ENCODE measurements at regions not wholly inside any gene's neighbourhood (a gene's known extent, or its start where the extent isn't known, plus 50 kb on each side); places are given as distances from the start of the nearest gene placed in this dataset.

DNA sequence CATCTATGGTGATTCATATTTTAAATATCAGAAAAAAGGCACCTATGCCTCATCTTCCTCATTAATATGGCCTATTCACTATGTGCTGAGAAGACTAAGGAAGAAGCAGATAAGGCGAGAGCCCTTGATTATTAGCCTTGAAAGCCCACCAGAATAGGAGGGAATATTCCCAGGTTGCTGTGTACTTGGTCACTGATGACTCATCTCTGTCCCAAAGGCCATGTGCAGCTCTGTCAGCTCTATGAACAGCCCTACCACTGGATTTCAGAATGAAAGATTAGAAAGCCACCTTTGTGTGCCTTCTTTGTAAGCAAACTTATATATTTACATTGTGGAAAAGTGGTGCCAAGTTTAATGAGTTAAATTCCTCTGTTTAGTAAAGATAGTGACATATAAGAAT lies 211.5 kb downstream of the NFKBIZ start:
- H3K4me3 ChIP-seq (replicated peaks; ENCODE audit: low read depth, low read length): no peak overlapping the region
- DNase-seq (ENCODE audit: extremely low read depth, low read depth): no peak
- TF ChIP-seq, protein P1, sequence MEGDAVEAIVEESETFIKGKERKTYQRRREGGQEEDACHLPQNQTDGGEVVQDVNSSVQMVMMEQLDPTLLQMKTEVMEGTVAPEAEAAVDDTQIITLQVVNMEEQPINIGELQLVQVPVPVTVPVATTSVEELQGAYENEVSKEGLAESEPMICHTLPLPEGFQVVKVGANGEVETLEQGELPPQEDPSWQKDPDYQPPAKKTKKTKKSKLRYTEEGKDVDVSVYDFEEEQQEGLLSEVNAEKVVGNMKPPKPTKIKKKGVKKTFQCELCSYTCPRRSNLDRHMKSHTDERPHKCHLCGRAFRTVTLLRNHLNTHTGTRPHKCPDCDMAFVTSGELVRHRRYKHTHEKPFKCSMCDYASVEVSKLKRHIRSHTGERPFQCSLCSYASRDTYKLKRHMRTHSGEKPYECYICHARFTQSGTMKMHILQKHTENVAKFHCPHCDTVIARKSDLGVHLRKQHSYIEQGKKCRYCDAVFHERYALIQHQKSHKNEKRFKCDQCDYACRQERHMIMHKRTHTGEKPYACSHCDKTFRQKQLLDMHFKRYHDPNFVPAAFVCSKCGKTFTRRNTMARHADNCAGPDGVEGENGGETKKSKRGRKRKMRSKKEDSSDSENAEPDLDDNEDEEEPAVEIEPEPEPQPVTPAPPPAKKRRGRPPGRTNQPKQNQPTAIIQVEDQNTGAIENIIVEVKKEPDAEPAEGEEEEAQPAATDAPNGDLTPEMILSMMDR (IDR thresholded peaks at IDR 0.05; ENCODE audit: low read depth, low read length, missing control alignments): no peak

DNA sequence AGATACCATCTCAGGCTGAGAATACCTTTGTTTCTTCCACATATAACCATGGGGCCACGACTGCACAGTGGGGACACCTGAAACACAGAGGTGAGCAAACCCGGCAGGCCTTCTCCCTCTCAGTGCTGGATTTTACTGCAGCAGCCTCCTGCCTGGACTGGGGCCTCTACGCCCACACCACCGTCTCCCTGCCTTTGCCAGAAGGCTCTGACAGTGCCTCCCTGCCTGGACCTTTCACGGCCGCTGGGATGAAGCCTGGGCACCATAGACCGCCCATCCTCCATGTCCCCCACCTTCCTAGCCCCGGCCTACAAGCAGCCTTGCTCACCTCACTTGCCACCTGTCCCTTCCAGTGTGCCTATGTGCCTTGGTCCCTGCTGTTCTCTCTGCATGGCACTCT lies 214.3 kb downstream of the NFKBIZ start:
- no peak overlapping the region for H3K4me3 ChIP-seq (replicated peaks; ENCODE audit: low read depth, low read length)
- TF ChIP-seq, protein P1 (IDR thresholded peaks at IDR 0.05; ENCODE audit: low read depth, low read length, missing control alignments): no peak
- DNase-seq (ENCODE audit: extremely low read depth, low read depth): no peak

DNA sequence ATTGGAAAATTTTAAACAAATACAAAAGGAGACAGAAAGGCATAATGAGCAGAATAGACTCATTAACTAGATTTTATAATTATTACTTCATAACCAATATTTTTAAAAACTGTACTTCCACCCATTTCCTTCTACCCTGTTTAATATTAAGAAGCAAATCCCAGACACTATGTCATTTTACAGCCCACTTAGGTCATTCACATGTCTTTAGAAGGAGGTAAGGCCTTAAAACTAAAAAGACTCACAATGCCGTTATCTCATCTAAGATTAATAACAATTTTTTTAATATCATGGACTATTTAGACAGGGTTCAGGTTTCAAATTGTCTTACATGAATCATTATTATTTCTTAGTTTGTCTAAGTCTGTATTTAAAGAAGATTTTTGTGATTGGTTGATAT lies 217.2 kb downstream of the NFKBIZ start:
- no peak overlapping the region for H3K4me3 ChIP-seq (replicated peaks; ENCODE audit: low read depth, low read length)
- DNase-seq (ENCODE audit: extremely low read depth, low read depth): no peak
- TF ChIP-seq, protein P1 (IDR thresholded peaks at IDR 0.05; ENCODE audit: low read depth, low read length, missing control alignments): no peak

DNA sequence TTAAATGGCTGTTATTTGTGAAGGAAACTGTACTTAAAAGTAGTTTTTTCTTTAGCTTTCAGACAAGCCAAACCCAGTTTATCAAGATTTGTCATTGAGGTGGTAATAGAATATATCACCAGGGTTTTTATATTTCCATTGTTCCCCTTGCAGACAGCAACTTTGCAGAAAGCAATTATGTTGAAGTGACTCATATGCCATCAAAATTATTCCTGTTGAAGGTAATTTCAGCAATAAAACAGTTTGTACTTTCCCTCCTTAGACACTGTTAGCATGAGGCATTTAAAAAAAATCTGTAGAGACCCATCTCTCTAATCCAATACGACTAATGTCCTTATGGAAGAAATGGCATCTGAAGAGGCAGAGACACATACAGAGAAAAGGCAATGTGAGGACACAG lies 219.0 kb downstream of the NFKBIZ start:
- TF ChIP-seq, protein P1 (IDR thresholded peaks at IDR 0.05; ENCODE audit: low read depth, low read length, missing control alignments): no peak

DNA sequence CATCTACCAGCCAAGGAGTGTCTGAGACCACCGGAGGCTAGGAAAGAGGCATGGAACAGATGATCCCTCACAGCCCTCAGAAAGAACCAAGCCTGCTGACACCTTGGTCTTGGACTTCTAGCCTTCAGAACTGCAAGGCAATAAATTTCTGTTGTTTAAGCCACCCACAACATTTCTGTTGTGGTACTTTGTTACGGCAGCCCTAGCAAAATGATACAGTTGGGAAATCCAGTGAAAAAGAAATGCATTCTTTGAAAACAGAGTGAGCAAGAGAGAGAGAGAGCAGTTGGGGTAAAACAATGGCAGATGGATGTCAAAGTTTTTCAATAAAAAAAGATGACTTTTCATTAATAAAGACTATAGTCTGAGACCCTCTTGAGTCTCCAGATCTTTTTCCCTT lies 219.4 kb downstream of the NFKBIZ start:
- H3K4me3 ChIP-seq (replicated peaks; ENCODE audit: low read depth, low read length): no peak overlapping the region
- TF ChIP-seq, protein P1 (IDR thresholded peaks at IDR 0.05; ENCODE audit: low read depth, low read length, missing control alignments): no peak
- no peak for DNase-seq (ENCODE audit: extremely low read depth, low read depth)

More for the DNA sequence above, 219.0 kb downstream of the NFKBIZ start:
- no peak for DNase-seq (ENCODE audit: extremely low read depth, low read depth)
- no peak overlapping the region for H3K4me3 ChIP-seq (replicated peaks; ENCODE audit: low read depth, low read length)

DNA sequence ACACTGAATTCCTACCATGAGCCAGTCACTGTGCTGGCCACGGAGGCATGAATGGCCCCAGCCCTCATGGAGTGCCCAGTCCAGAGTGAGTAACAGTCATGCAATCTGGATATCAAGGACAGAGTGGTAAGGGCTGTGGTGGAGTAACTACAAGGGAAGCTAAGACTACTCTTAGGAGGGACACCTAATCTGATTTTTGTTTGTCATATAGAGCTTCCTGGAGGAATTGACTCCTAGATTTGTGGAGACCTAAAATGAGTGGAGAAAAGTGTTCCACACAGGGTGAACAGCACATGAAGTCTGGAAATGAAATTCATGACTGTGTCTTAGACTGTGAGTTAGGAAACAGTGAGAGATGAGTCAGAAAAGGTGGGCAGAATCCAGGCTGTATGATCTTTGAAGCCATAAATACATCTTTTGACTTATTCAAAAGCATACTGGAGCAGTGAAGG lies 219.9 kb downstream of the NFKBIZ start:
- TF ChIP-seq, protein P1 (IDR thresholded peaks at IDR 0.05; ENCODE audit: low read depth, low read length, missing control alignments): no peak
- no peak overlapping the region for H3K4me3 ChIP-seq (replicated peaks; ENCODE audit: low read depth, low read length)
- no peak for DNase-seq (ENCODE audit: extremely low read depth, low read depth)

DNA sequence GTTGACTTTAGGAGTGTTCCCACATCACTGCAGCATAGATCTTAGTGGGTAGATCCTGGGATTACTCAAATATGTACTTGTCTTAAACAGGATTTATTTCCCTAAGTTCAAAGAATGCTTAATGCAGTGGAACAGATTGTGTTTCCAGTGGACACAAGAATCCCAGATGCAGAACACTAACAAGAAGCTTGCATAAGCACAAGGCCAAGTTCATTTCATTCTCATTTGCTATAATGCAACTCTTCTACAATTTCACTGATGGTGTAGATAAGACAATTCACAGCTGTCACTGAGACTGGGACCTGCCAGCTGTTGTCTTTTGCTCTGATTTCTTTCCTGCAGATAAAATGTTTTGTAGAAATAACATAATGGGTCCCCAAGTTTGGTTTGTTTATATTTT lies 225.6 kb downstream of the NFKBIZ start:
- DNase-seq (ENCODE audit: extremely low read depth, low read depth): no peak

More for the DNA sequence above, 225.6 kb downstream of the NFKBIZ start:
- TF ChIP-seq, protein P1 (IDR thresholded peaks at IDR 0.05; ENCODE audit: low read depth, low read length, missing control alignments): no peak
- H3K4me3 ChIP-seq (replicated peaks; ENCODE audit: low read depth, low read length): no peak overlapping the region

Data from HFF-Myc (cell line).